NCI-H69 (cell line): ENCODE measurements at regions not wholly inside any gene's neighbourhood (a gene's known extent, or its start where the extent isn't known, plus 50 kb on each side); places are given as distances from the start of the nearest gene placed in this dataset.
"Not testable (repeated sequence)": the region's sequence is repeated elsewhere in the genome, so short reads cannot be mapped to it uniquely, and the experiment has no call there.

ENCODE experiments used
- DNase-seq: peaks from one replicate; lab custom pipeline; 2025; lab: John Stamatoyannopoulos, UW

- peak; percentile 16 for DNase-seq
Observed at GRCh38 chr1:229885568-229886495, 181.2 kb upstream of the GALNT2 start.

DNA sequence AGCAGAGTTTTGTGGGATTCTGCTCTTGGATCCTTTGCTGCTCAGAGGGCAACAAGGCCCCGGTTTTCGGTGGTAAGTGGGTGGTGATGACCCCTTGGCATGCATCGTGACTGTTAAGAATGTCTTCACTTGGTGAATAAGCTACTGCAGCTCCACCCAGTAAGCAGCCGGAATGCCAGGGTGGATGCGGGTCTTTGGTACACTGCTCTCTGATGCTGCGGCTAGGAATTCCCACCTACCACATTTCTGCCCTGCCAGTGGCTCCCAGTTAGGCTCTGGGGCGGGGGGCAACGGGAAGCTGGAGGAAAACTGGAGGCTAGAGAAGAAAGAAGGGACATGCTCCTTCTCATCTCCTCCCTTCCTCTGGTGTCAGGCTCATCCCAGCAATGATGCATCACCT lies 180.4 kb upstream of the GALNT2 start:
- no peak for DNase-seq

DNA sequence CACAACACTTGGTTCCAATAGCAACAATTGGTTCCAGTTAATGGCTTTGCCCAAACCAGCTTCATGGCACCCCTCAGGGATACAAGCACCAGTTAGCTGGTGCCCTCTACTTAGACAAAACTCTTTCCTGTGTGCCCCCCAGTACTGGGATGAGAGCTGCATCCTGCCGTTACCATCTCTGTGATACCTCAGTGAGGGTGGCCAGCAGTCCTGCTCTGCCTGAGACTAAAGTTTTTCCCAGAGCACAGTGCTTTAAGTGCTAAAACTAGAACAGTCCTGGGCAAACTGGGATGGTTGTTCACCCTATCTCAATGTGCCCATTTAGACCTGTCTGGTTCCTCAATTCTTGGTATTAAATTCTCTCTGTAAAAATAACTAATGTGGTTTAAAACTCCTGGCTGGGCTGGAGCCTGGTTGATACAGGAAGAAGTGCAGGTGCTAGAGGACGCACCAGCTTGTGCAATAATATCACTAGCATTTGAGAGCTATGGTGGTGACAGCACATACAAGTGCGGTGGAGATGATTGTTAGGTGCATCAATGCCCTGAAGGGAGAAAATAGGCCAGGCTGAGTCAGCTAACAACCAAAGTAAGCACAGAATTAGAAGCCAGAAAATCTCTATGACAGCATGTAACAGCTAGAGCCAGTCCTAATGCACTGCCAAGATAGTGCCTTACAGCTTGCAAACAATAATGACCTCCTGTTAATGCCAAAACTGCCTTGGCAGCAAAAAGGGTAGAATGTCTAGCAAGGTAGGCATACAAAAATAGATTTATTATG lies 179.8 kb upstream of the GALNT2 start:
- DNase-seq: peak; percentile 88

GRCh38 chr1:229888157-229888556 lies 178.9 kb upstream of the GALNT2 start:
- no peak for DNase-seq

DNA sequence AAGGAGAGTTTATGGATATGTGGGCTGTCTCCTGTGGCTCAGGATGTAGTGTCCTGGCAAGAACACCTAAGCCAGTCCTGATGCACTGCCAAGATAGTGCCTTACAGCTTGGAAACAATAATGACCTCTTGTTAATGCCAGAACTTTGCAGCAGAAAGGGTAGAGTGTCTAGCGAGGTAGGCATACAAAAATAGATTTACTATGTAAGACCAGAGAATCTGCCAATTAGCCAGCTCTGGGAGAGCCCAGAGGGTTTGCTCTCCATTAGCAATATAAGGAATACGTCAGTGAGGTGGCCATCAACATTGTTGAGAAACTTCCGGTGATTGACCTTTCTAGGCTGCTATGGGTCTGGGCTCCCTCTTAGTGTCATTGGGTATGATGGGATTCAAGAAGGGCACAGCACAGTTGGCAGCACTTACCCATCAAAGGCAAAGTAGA lies 178.5 kb upstream of the GALNT2 start:
- no peak for DNase-seq

GRCh38 chr1:229889031-229889517 lies 178.0 kb upstream of the GALNT2 start:
- no peak for DNase-seq

DNA sequence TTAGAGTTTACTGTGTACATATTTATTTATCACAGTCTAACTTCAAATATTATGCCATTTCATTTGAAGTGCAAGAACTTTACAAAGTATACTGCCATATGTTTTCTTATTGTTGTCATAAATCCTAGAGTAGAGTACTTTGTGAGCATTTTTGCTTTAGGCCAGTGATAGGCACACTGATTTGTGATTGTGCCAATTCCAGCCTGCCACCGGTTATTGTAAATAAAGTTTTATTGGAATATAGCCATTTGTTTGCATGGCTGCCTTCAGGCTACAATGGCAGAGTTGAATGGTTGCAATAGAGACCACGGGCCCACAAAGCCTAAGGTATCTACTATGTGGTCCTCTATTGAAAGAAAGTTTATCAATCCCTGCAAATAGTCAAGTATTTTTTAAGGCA lies 175.8 kb upstream of the GALNT2 start:
- DNase-seq: no peak

DNA sequence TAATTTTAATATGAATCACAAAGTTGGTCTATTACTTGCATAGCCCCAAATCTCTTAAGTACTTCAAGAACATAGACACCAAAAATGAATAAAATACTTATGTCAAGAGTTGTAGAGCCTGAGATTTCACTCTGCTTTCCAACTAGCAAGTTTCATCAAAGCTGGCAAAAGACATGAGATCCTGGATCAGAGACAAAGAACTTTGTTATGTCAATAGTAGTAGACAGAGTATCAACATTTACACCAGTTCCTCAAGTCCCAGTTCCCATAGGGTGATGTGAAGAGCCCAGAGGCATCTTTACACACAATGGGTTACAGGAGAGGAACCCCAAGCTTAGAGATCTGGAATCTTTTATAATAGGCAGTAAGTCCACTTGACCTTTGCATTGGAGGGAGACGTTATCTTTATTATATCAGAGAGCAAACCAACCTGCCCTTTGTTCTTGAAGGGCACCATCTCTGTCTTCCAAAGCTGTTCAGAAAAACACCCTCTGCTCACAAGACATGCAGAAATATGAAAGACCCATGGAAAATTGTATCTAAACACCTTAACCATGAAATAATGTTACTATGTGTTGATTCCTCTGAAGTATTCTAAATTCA lies 174.4 kb upstream of the GALNT2 start:
- no peak for DNase-seq

- DNase-seq: peak; percentile 98
Observed at GRCh38 chr1:229893762-229894444, 173.1 kb upstream of the GALNT2 start.

GRCh38 chr1:229894532-229894931 lies 172.5 kb upstream of the GALNT2 start:
- no peak for DNase-seq

DNA sequence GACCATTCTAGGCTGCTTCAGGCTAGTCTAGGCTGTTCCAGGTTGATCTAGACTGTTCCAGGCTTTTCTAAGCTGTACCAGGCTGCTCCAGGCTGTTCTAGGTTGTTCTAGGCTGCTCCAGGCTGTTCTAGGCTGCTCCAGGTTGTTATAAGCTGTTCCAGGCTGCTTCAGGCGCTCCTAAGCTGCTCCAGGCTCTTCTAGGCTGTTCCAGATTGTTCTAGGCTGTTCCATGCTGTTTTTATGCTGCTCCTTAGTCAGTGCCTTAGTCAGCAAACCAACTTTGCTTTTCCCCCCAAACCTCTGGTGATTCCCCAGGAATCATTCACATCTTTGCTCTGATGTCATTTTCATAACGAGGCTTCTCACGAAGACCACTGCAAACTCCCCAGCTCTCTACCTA lies 171.4 kb upstream of the GALNT2 start:
- DNase-seq: no peak

DNA sequence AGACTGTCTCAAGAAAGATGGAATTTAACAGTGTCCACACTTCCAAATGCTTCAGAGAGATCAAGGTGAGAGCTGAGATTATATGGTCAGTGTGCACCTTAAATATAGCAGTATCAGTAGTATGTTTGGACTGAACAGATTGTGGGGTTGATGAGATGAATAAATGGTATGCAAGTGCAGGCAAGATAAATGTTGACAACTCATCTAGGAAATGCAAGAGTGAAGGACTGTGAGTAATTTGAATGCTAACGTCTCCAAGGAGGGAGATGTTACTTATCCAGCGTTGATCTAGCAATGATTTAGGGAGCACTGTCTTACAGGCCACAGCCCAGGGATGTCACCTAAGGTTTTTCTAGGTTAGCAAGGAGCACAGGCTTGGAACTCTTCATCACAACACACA lies 170.7 kb upstream of the GALNT2 start:
- no peak for DNase-seq

DNA sequence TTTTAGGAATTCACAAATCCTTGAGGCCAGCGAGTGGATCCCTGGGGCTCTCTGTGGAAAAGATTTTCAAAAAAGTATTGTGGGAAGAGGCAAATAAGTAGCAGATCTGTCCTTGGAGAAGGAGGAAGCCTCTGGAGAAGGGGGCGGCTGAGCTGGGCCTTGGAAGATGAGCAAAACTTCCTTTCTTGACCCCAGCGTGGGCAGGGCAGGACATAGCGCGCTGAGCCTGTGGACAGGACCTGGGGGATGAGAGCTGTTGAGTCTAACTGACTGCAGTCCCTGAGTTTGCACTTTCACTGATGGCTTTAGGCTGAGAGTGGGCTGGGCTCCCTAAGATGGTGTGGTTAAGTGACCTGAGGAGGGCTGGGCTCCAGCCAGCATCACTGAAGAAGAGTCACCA lies 170.2 kb upstream of the GALNT2 start:
- no peak for DNase-seq

- no peak for DNase-seq
Observed at GRCh38 chr1:229897501-229897900, 169.5 kb upstream of the GALNT2 start.

DNA sequence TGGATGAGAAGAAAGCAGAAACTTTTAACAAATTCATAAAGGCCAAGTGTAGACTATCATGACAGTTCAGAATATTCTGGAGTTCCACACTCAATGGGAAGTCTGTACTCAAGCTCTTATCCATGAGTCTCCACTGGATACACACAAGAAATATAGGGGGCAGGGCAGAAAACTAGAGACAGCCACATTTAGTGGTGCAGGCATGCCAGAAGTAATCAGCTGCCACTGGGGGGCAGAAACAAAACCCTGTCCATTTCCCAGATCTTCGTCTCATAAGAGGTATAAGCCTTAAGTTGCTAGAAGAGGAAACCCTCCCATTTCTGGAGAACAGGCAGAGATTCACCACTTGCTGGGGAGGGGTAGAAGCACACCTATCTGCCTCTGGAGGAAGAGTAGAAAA lies 166.8 kb upstream of the GALNT2 start:
- DNase-seq: no peak

GRCh38 chr1:229905031-229905545 lies 161.9 kb upstream of the GALNT2 start:
- DNase-seq: no peak

DNA sequence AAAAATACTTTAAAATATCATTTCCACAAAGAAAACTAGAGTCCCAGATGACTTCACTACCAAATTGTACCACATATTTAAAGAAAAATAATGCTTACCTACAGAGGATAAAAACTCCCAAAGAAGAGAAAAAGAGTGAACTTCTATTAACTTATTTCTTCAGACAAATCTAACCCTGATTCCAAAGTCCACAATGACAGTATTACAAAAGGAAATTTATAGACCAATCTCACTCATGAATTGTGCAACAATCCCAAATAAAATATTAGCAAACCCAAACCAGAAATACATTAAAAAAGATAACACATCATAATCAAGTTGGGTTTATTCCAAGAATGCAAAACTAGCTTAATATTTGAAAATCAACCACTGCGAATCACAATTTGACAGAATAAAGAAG lies 161.4 kb upstream of the GALNT2 start:
- DNase-seq: no peak

DNA sequence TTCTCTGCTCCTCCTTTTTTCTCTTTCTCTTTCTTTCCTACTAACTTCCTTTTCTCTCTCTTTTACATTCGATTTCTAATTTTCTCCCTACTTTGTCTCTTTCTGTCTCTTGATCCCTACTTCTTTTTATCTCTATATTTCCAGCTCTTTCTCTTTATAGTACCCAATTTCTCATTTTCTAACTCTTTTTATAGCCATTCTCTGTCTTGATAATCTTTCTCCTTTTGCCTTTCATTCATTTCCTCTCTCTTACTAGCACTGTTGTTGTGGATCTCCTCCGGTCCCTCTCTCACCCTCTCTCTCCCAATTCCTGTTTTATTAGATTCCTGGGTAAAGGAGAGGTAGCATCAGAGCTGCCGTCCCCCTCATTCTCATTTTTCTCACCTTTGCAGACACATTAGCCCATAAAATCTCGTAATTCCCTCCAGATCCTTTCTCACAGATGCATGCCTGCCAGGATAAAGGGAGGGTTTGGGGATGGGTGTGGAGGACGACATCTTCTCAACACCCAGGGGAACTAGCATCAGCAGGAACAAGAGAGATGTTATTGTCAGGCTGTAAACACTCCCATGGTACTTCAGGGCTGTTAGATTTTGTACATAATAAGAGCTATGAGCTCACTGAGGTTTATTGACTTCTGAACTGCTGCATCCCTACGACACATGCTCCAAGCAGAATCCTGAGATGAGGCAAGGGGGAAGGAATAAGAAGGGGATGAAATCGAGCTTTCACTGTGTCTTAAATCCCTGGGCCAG lies 159.0 kb upstream of the GALNT2 start:
- DNase-seq: no peak

GRCh38 chr1:229908689-229909088 lies 158.3 kb upstream of the GALNT2 start:
- DNase-seq: no peak

DNA sequence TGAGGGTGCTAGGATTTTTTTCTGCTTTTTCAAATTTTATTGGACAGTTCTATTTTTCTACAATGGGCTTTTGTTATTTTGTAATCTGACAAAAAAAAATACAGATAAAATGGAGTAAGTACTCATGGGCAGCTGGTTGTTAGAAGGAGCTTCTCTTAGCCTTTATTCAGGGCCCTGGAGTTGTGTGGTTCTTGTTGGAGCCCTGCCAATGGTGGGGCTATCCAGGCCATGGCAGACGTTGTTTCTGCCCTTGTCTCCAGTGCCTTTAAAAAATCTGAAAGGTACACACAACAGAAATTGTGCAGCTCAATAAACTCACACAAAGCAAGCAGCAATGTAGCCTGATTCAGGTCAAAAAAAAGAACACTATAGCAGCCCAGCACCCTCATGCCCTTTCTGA lies 153.5 kb upstream of the GALNT2 start:
- peak; percentile 28 for DNase-seq

GRCh38 chr1:229919488-229919887 lies 147.6 kb upstream of the GALNT2 start:
- not testable (repeated sequence) for DNase-seq
